Ishikawa (cell line): ENCODE measurements at regions not wholly inside any gene's neighbourhood (a gene's known extent, or its start where the extent isn't known, plus 50 kb on each side); places are given as distances from the start of the nearest gene placed in this dataset.

ENCODE experiments used
- CEBPB ChIP-seq: IDR thresholded peaks from 2 replicates; pipeline ENCODE4 v1.6.1; 2012
- CREB1 ChIP-seq: IDR thresholded peaks from 2 replicates; pipeline ENCODE4 v1.6.1; 2012; ENCODE audit warnings: low read depth
- EGR1 ChIP-seq: IDR thresholded peaks from 2 replicates; pipeline ENCODE4 v1.6.1; 2012
- EP300 ChIP-seq: IDR thresholded peaks from 2 replicates; pipeline ENCODE4 v1.6.1; 2012; ENCODE audit warnings: borderline replicate concordance
- FOXM1 ChIP-seq: IDR thresholded peaks from 2 replicates; pipeline ENCODE4 v1.6.1; 2012; ENCODE audit warnings: low read depth, borderline replicate concordance
- NFIC ChIP-seq: IDR thresholded peaks from 2 replicates; pipeline ENCODE4 v1.6.1; 2012
- TCF12 ChIP-seq: IDR thresholded peaks from 2 replicates; pipeline ENCODE4 v1.6.1; 2012; ENCODE audit warnings: low read depth
- TEAD4 ChIP-seq: IDR thresholded peaks from 2 replicates; pipeline ENCODE4 v1.6.1; 2012
- YY1 ChIP-seq: IDR thresholded peaks from 2 replicates; pipeline ENCODE4 v1.6.1; 2012; ENCODE audit warnings: low read depth
- ZBTB7A ChIP-seq: IDR thresholded peaks from 2 replicates; pipeline ENCODE4 v1.6.1; 2012; ENCODE audit warnings: low read depth
- TF ChIP-seq, protein P1 (sequence below): IDR thresholded peaks from 2 replicates; pipeline ENCODE4 v1.6.1; 2012; ENCODE audit warnings: low read depth, mild to moderate bottlenecking
- TF ChIP-seq, protein P2 (sequence below): IDR thresholded peaks from 2 replicates; pipeline ENCODE4 v1.6.1; 2012
- TF ChIP-seq, protein P3 (sequence below): IDR thresholded peaks from 2 replicates; pipeline ENCODE4 v1.6.1; 2012

DNA sequence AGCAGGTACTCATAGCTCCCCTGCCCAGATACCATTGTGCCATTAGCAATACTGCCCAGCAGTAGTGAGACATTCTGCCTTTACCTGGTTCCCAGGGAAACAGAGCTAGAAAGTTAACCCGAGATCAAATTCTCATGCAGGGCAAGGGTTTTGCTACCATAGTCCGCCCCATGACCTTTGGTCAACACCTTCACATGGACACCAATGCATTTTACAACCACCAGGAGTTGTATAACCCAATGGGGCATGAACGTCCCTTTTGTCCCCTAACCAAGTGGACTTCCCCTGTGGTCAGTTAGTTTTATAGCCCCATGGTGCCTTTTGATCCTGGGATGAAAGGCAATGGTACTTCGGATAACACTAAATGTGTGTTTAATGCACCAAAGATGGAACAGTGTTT is 151.7 kb upstream of the IQSEC1 start:
- TF ChIP-seq CEBPB, result no peak
- TF ChIP-seq, protein P1, sequence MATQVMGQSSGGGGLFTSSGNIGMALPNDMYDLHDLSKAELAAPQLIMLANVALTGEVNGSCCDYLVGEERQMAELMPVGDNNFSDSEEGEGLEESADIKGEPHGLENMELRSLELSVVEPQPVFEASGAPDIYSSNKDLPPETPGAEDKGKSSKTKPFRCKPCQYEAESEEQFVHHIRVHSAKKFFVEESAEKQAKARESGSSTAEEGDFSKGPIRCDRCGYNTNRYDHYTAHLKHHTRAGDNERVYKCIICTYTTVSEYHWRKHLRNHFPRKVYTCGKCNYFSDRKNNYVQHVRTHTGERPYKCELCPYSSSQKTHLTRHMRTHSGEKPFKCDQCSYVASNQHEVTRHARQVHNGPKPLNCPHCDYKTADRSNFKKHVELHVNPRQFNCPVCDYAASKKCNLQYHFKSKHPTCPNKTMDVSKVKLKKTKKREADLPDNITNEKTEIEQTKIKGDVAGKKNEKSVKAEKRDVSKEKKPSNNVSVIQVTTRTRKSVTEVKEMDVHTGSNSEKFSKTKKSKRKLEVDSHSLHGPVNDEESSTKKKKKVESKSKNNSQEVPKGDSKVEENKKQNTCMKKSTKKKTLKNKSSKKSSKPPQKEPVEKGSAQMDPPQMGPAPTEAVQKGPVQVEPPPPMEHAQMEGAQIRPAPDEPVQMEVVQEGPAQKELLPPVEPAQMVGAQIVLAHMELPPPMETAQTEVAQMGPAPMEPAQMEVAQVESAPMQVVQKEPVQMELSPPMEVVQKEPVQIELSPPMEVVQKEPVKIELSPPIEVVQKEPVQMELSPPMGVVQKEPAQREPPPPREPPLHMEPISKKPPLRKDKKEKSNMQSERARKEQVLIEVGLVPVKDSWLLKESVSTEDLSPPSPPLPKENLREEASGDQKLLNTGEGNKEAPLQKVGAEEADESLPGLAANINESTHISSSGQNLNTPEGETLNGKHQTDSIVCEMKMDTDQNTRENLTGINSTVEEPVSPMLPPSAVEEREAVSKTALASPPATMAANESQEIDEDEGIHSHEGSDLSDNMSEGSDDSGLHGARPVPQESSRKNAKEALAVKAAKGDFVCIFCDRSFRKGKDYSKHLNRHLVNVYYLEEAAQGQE, result no peak
- no peak for TF ChIP-seq EP300
- TF ChIP-seq, protein P2, sequence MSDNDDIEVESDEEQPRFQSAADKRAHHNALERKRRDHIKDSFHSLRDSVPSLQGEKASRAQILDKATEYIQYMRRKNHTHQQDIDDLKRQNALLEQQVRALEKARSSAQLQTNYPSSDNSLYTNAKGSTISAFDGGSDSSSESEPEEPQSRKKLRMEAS, result no peak
- no peak for TF ChIP-seq FOXM1
- no peak for TF ChIP-seq NFIC
- TF ChIP-seq EGR1, result no peak
- no peak for TF ChIP-seq TEAD4
- TF ChIP-seq, protein P3, sequence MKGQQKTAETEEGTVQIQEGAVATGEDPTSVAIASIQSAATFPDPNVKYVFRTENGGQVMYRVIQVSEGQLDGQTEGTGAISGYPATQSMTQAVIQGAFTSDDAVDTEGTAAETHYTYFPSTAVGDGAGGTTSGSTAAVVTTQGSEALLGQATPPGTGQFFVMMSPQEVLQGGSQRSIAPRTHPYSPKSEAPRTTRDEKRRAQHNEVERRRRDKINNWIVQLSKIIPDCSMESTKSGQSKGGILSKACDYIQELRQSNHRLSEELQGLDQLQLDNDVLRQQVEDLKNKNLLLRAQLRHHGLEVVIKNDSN, result no peak
- no peak for TF ChIP-seq ZBTB7A
- TF ChIP-seq YY1, result no peak
- TF ChIP-seq TCF12, result no peak
- TF ChIP-seq CREB1, result no peak
